Inferior parietal cortex (tissue), 1 donor: ENCODE measurements at regions not wholly inside any gene's neighbourhood (a gene's known extent, or its start where the extent isn't known, plus 50 kb on each side); places are given as distances from the start of the nearest gene placed in this dataset.
"Not testable (repeated sequence)": the region's sequence is repeated elsewhere in the genome, so short reads cannot be mapped to it uniquely, and the experiment has no call there.

ENCODE experiments used
- DNase-seq: peaks from one replicate; pipeline ENCODE4 v3.0.0-alpha.2; 2016; ENCODE audit errors: extremely low spot score

- DNase-seq, result no peak
Measured at GRCh38 chr3:181533811-181534210, 177.9 kb upstream of the SOX2 start.

GRCh38 chr3:181530584-181530983 lies 181.1 kb upstream of the SOX2 start:
- no peak for DNase-seq

- no peak for DNase-seq
Measured at GRCh38 chr3:181521831-181522230, 189.9 kb upstream of the SOX2 start.

GRCh38 chr3:181518222-181518621 lies 193.5 kb upstream of the SOX2 start:
- no peak for DNase-seq

- DNase-seq, result no peak
Measured at GRCh38 chr3:181512787-181513186, 198.9 kb upstream of the SOX2 start.

GRCh38 chr3:181510500-181510899 lies 201.2 kb upstream of the SOX2 start:
- no peak for DNase-seq

GRCh38 chr3:181497358-181497757 lies 214.4 kb upstream of the SOX2 start:
- DNase-seq, result no peak

- DNase-seq, result no peak
Measured at GRCh38 chr3:181493423-181493822, 218.3 kb upstream of the SOX2 start.

GRCh38 chr3:181488536-181488935 lies 223.2 kb upstream of the SOX2 start:
- peak; percentile 60 for DNase-seq

GRCh38 chr3:181487236-181487978 lies 224.3 kb upstream of the SOX2 start:
- DNase-seq, result peak; percentile 1

GRCh38 chr3:181486141-181486885 lies 225.4 kb upstream of the SOX2 start:
- peak; percentile 41 for DNase-seq

GRCh38 chr3:181484026-181484425 lies 227.7 kb upstream of the SOX2 start:
- peak; percentile 8 for DNase-seq

- DNase-seq, result not testable (repeated sequence)
Measured at GRCh38 chr3:181475146-181475545, 236.6 kb upstream of the SOX2 start.

- no peak for DNase-seq
Measured at GRCh38 chr3:181470349-181470748, 241.4 kb upstream of the SOX2 start.

GRCh38 chr3:181464033-181464694 lies 247.6 kb upstream of the SOX2 start:
- peak; percentile 44 for DNase-seq

- DNase-seq, result peak; percentile 15
Measured at GRCh38 chr3:181461381-181461780, 250.3 kb upstream of the SOX2 start.

- DNase-seq, result peak; percentile 36
Measured at GRCh38 chr3:181459516-181459915, 252.2 kb upstream of the SOX2 start.

GRCh38 chr3:181458857-181459256 lies 252.9 kb upstream of the SOX2 start:
- DNase-seq, result peak; percentile 71

GRCh38 chr3:181457756-181458155 lies 254.0 kb upstream of the SOX2 start:
- DNase-seq, result peak; percentile 47

GRCh38 chr3:181457190-181457589 lies 254.5 kb upstream of the SOX2 start:
- peak; percentile 93 for DNase-seq

- DNase-seq, result peak; percentile 40
Measured at GRCh38 chr3:181455276-181455675, 256.4 kb upstream of the SOX2 start.

GRCh38 chr3:181454451-181455027 lies 257.2 kb upstream of the SOX2 start:
- DNase-seq, result peak; percentile 85
